Keratinocyte (primary cell): ENCODE measurements at regions not wholly inside any gene's neighbourhood (a gene's known extent, or its start where the extent isn't known, plus 50 kb on each side); places are given as distances from the start of the nearest gene placed in this dataset.

Experiments
- EZH2 ChIP-seq: IDR thresholded peaks from one replicate; pipeline ENCODE4 v1.6.1; 2012; ENCODE audit warnings: inconsistent platforms, mild to moderate bottlenecking, low read length, moderate library complexity
- TF ChIP-seq, protein P1 (sequence below), 3 experiments: IDR thresholded peaks in 1 of 3; conservative IDR thresholded peaks in 1 of 3; optimal IDR thresholded peaks in 1 of 3; 2 replicates in 2 of 3; 3 replicates in 1 of 3; pipeline versions ENCODE3 to v1.5.1; 2011; ENCODE audit warnings: low read length in 3 of 3, mild to moderate bottlenecking in 3 of 3, moderate library complexity in 2 of 3, control low read depth in 1 of 3, inconsistent platforms in 1 of 3; ENCODE audit not compliant: insufficient read depth in 2 of 3; ENCODE audit errors: extremely low read depth in 1 of 3

DNA sequence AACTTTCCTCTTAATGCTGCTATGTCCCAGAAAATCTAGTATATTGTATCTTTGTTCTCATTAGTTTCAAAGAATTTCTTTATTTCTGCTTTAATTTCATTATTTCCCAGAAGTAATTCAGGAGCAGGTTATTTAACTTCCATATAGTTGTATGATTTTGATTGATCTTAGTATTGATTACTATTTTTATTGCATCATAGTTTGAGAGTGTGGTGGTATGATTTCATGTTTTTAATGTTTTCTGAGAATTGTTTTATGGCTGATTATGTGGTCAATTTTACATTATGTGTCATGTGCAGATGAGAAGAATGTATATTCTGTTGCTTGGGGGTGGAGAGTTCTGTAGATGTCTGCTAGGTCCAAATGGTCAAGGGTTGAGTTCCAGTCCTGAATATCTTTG lies 425.6 kb upstream of the RORB start:
- TF ChIP-seq, protein P1, sequence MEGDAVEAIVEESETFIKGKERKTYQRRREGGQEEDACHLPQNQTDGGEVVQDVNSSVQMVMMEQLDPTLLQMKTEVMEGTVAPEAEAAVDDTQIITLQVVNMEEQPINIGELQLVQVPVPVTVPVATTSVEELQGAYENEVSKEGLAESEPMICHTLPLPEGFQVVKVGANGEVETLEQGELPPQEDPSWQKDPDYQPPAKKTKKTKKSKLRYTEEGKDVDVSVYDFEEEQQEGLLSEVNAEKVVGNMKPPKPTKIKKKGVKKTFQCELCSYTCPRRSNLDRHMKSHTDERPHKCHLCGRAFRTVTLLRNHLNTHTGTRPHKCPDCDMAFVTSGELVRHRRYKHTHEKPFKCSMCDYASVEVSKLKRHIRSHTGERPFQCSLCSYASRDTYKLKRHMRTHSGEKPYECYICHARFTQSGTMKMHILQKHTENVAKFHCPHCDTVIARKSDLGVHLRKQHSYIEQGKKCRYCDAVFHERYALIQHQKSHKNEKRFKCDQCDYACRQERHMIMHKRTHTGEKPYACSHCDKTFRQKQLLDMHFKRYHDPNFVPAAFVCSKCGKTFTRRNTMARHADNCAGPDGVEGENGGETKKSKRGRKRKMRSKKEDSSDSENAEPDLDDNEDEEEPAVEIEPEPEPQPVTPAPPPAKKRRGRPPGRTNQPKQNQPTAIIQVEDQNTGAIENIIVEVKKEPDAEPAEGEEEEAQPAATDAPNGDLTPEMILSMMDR (optimal IDR thresholded peaks at IDR 0.05 in 1 of 3, IDR thresholded peaks at IDR 0.05 in 1 of 3, conservative IDR thresholded peaks at IDR 0.05 in 1 of 3; ENCODE audit: extremely low read depth in 1 of 3, insufficient read depth in 2 of 3, low read length in 3 of 3), result no peak
- TF ChIP-seq EZH2, result no peak
